ENCODE measurements at regions not wholly inside any gene's neighbourhood (a gene's known extent, or its start where the extent isn't known, plus 50 kb on each side); places are given as distances from the start of the nearest gene placed in this dataset.
A peak's percentile ranks its signal among the peaks of the same experiment; 100 is the strongest.

- no peak overlapping the region for H3K27ac ChIP-seq
- peaks cover 0 to 13% (median 7%) of the 10 kb centered on the region in 3 donors for H3K4me1 ChIP-seq
- no peaks in the 10 kb centered on the region for H3K9me3 ChIP-seq
- FAIRE-seq (no peak), ATAC-seq (no peak), DNase-seq (no peak)
- no peak overlapping the region for H3K4me3 ChIP-seq
- no peaks in the 10 kb centered on the region for H3K36me3 ChIP-seq
- intact Hi-C loops (cut with DNase I), result no loop called here
- TF ChIP-seq, protein P1, sequence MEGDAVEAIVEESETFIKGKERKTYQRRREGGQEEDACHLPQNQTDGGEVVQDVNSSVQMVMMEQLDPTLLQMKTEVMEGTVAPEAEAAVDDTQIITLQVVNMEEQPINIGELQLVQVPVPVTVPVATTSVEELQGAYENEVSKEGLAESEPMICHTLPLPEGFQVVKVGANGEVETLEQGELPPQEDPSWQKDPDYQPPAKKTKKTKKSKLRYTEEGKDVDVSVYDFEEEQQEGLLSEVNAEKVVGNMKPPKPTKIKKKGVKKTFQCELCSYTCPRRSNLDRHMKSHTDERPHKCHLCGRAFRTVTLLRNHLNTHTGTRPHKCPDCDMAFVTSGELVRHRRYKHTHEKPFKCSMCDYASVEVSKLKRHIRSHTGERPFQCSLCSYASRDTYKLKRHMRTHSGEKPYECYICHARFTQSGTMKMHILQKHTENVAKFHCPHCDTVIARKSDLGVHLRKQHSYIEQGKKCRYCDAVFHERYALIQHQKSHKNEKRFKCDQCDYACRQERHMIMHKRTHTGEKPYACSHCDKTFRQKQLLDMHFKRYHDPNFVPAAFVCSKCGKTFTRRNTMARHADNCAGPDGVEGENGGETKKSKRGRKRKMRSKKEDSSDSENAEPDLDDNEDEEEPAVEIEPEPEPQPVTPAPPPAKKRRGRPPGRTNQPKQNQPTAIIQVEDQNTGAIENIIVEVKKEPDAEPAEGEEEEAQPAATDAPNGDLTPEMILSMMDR (IDR thresholded peaks at IDR 0.05), result no peak
- H3K27me3 ChIP-seq, result no peaks in the 10 kb centered on the region
Measured at GRCh38 chr1:82153272-82153629, 352.5 kb downstream of the ADGRL2 start.

- Histone ChIP-seq H3K27me3 (no peaks in the 10 kb centered on the region), H3K9me3 (no peaks in the 10 kb centered on the region), H3K36me3 (no peaks in the 10 kb centered on the region), H3K4me1 (peaks cover 0 to 13% (median 7%) of the 10 kb centered on the region in 3 donors), H3K27ac (no peak overlapping the region), H3K4me3 (no peak overlapping the region)
- intact Hi-C loops (cut with DNase I), result no loop called here
- WGBS, 2 donors, result 28 to 36% methylated on average over 5 of the region's 5 CpGs
- DNase-seq (no peak), FAIRE-seq (no peak), ATAC-seq (peak in 3 of 4 donors; percentile 24 to 39 (median 29))
- TF ChIP-seq, protein P1 (IDR thresholded peaks at IDR 0.05), result no peak
Measured at GRCh38 chr1:82152356-82153271, 351.9 kb downstream of the ADGRL2 start.

DNA sequence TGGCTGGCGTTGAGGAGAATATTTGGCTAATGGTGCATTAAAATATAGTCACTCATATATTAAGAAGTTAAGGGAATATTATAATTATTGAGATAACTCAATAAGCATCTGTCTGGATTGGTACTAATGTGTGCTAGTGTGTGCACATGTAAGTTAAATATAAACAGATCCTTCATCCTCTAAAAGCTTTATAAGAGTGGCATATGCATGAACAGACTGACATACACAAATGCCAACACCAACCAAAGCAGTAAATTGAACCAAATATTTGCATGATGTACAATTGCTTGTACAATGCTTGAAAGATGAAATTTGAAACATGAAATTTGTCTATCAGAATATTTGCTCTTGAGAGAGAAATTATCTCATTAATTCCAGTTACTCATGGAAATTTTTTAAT, 344.9 kb downstream of the ADGRL2 start:
- TF ChIP-seq, protein P1 (IDR thresholded peaks at IDR 0.05), result no peak
- H3K27me3 ChIP-seq, result no peaks in the 10 kb centered on the region
- DNase-seq (no peak), FAIRE-seq (no peak), ATAC-seq (no peak)
- no peak overlapping the region for H3K27ac ChIP-seq
- H3K36me3 ChIP-seq, result no peaks in the 10 kb centered on the region
- no peaks in the 10 kb centered on the region for H3K9me3 ChIP-seq
- WGBS, 2 donors, result 64 to 82% methylated on average over 1 of the region's 1 CpG
- H3K4me3 ChIP-seq, result no peak overlapping the region
- intact Hi-C loops (cut with DNase I), result no loop called here
- no peaks in the 10 kb centered on the region for H3K4me1 ChIP-seq

GRCh38 chr1:82143108-82143833, 342.5 kb downstream of the ADGRL2 start:
- no peak for DNase-seq
- no peaks in the 10 kb centered on the region for H3K36me3 ChIP-seq
- peak in 1 of 4 donors; percentile 43 for ATAC-seq
- H3K4me1 ChIP-seq, result no peaks in the 10 kb centered on the region
- TF ChIP-seq, protein P1 (IDR thresholded peaks at IDR 0.05), result no peak
- no peaks in the 10 kb centered on the region for H3K27me3 ChIP-seq
- intact Hi-C loops (cut with DNase I), result no loop called here
- no peak overlapping the region for H3K4me3 ChIP-seq
- no peaks in the 10 kb centered on the region for H3K9me3 ChIP-seq
- 54% methylated on average over 3 of the region's 3 CpGs for WGBS, 2 donors
- FAIRE-seq, result no peak
- H3K27ac ChIP-seq, result no peak overlapping the region

DNA sequence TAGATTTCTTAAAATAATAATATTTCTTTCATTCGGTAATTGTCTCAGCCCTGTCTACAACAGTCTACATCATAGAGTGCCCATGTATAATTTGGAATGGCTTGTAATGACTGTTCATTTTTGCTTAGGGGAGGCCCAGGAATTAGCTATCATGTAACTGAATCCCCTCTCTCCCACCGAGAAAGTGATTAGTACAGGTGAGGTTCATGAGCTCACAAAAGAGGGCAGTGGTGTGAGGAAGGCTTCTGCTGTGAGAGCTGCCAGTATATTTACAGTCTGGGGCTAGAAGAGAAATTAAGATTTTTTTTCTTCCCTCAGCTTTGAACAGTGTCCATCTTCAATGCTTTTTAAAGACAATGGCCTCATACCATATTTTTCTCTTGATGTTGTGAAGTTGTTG, 340.7 kb downstream of the ADGRL2 start:
- no peak for DNase-seq

More for the DNA sequence above, 340.7 kb downstream of the ADGRL2 start:
- Histone ChIP-seq H3K27ac (no peak overlapping the region), H3K4me3 (no peak overlapping the region), H3K36me3 (no peaks in the 10 kb centered on the region), H3K4me1 (no peaks in the 10 kb centered on the region), H3K27me3 (no peaks in the 10 kb centered on the region), H3K9me3 (no peaks in the 10 kb centered on the region)
- intact Hi-C loops (cut with DNase I), result no loop called here
- FAIRE-seq, result no peak
- WGBS, 2 donors, result 55 to 77% methylated on average over 2 of the region's 2 CpGs
- TF ChIP-seq, protein P1 (IDR thresholded peaks at IDR 0.05), result no peak
- ATAC-seq, result no peak

Measured in pancreas (tissue), 10 donors.